ENCODE measurements at regions not wholly inside any gene's neighbourhood (a gene's known extent, or its start where the extent isn't known, plus 50 kb on each side); places are given as distances from the start of the nearest gene placed in this dataset.
"Not testable (repeated sequence)": the region's sequence is repeated elsewhere in the genome, so short reads cannot be mapped to it uniquely, and the experiment has no call there.

- TF ChIP-seq CTCF (IDR thresholded peaks at IDR 0.05); EZH2 (IDR thresholded peaks at IDR 0.05; ENCODE audit: borderline replicate concordance, insufficient read depth, low read depth, low read length, poor library complexity, severe bottlenecking): not testable (repeated sequence)
Measured at GRCh38 chrY:18853323-18853722, 79.8 kb upstream of the HSFY2 start.
